ENCODE measurements at regions not wholly inside any gene's neighbourhood (a gene's known extent, or its start where the extent isn't known, plus 50 kb on each side); places are given as distances from the start of the nearest gene placed in this dataset.

DNA sequence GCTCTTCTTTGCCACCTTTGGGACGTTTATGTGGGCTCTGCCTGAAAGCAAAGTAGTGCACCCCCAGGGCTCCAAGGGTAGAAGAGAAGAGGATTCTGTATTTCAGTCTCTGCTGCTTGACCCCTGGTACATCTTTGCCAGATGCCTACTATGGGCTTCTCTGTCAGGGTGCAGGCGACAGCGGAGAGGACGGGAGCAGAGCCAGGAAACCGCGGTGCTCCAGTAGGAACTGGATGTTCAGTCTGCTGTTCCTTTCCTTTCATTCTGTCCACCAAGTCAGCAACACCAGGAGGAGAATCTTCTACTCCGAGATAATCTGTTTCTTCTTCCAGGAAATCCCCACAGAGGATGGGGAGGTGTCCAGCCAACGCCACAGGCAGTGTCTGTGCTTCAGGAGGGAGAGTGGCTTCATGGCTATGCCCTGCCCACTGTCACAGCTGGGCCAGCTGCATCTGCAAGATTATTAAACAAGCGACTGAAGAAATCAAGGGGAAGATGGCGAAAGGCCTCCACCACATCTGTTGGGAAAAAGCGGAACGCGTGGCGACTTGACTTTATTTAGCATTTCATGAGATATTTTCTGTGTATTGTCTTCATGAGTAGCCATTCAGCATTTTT, 398.3 kb downstream of the IRX1 start:
- Histone ChIP-seq H2AFZ (no peak overlapping the region), H3K79me2 (no peaks in the 10 kb centered on the region), H3K4me2 (ENCODE audit: low read length) (no peak overlapping the region), H3K27ac (no peak overlapping the region), H3K4me3 (ENCODE audit: low read depth, low read length) (no peak overlapping the region), H3K4me1 (no peaks in the 10 kb centered on the region), H3K9ac (no peak overlapping the region), H3K27me3 (ENCODE audit: control insufficient read depth, insufficient read depth, low read length) (no peaks in the 10 kb centered on the region), H3K36me3 (ENCODE audit: control insufficient read depth, insufficient read depth, low read length) (no peaks in the 10 kb centered on the region), H3K9me3 (ENCODE audit: control insufficient read depth, low read length) (no peaks in the 10 kb centered on the region)
- TF ChIP-seq, protein P1, sequence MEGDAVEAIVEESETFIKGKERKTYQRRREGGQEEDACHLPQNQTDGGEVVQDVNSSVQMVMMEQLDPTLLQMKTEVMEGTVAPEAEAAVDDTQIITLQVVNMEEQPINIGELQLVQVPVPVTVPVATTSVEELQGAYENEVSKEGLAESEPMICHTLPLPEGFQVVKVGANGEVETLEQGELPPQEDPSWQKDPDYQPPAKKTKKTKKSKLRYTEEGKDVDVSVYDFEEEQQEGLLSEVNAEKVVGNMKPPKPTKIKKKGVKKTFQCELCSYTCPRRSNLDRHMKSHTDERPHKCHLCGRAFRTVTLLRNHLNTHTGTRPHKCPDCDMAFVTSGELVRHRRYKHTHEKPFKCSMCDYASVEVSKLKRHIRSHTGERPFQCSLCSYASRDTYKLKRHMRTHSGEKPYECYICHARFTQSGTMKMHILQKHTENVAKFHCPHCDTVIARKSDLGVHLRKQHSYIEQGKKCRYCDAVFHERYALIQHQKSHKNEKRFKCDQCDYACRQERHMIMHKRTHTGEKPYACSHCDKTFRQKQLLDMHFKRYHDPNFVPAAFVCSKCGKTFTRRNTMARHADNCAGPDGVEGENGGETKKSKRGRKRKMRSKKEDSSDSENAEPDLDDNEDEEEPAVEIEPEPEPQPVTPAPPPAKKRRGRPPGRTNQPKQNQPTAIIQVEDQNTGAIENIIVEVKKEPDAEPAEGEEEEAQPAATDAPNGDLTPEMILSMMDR (IDR thresholded peaks at IDR 0.05): no peak

DNA sequence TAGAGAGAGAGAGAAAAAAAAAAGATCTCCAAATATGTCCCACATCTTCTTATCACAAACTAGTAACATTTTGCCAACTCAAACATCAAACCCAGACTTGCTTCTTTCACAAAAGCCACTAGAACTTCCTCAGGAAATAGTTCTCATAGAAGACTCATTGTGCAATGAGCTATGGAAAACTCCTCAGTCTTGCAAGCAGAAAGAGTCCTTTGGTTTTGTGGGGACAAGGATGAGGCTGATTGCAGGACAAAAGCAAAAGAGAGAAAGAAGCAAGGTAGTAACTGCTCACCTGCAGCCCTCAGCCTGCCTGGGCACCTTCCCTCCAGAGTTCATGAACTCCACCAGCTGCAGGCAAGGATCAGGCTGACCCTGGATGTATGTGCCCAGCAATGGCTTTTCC, 399.0 kb downstream of the IRX1 start:
- TF ChIP-seq, protein P1 (IDR thresholded peaks at IDR 0.05): no peak
- no peaks in the 10 kb centered on the region for H3K36me3 ChIP-seq (ENCODE audit: control insufficient read depth, insufficient read depth, low read length)
- H3K4me2 ChIP-seq (ENCODE audit: low read length): no peak overlapping the region
- H3K4me3 ChIP-seq (ENCODE audit: low read depth, low read length): no peak overlapping the region
- H3K9ac ChIP-seq: no peak overlapping the region
- no peak overlapping the region for H2AFZ ChIP-seq
- H3K4me1 ChIP-seq: no peaks in the 10 kb centered on the region
- no peaks in the 10 kb centered on the region for H3K9me3 ChIP-seq (ENCODE audit: control insufficient read depth, low read length)
- H3K27ac ChIP-seq: no peak overlapping the region
- no peaks in the 10 kb centered on the region for H3K27me3 ChIP-seq (ENCODE audit: control insufficient read depth, insufficient read depth, low read length)
- H3K79me2 ChIP-seq: no peaks in the 10 kb centered on the region

- no peak overlapping the region for H3K27ac ChIP-seq
- TF ChIP-seq, protein P1 (IDR thresholded peaks at IDR 0.05): no peak
These were observed 400.5 kb downstream of the IRX1 start for GRCh38 chr5:3995954-3996619.

DNA sequence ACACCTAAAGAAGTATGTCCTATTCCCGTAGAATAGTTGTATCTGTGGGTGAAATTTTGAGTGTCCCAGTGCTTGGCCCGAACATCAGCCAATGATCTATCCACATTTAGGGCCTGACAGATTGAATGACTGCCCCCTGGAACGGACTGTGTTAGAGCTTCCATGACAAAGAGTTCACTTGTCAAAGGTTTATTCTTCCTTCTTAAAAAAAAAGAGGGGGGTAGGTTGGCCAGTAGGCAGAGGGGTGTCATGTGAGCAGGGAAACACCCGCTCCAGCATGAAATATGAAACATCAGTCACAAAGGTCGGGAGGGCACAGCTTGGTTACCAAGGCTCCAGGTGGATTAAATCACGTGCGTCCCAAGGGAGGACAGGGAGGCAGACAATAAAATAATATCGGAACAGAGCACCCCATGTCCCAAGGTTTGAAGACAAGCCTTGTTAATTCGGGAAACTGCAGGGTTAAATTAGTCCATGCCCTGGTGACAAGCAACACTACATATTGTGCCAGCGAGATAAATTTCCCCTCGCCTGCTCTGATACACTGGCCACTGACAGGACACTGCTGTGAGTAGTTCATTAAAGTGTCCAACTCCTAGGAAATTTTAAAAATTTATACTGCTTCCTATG, 401.2 kb downstream of the IRX1 start:
- Histone ChIP-seq H3K27ac (no peak overlapping the region), H3K27me3 (ENCODE audit: control insufficient read depth, insufficient read depth, low read length) (no peaks in the 10 kb centered on the region), H3K79me2 (no peaks in the 10 kb centered on the region), H3K36me3 (ENCODE audit: control insufficient read depth, insufficient read depth, low read length) (no peaks in the 10 kb centered on the region), H3K9ac (no peak overlapping the region), H3K9me3 (ENCODE audit: control insufficient read depth, low read length) (no peaks in the 10 kb centered on the region), H3K4me2 (ENCODE audit: low read length) (no peak overlapping the region), H2AFZ (no peak overlapping the region), H3K4me1 (no peaks in the 10 kb centered on the region), H3K4me3 (ENCODE audit: low read depth, low read length) (no peak overlapping the region)
- TF ChIP-seq, protein P1 (IDR thresholded peaks at IDR 0.05): no peak

More at GRCh38 chr5:3995954-3996619, 400.5 kb downstream of the IRX1 start:
- Histone ChIP-seq H3K4me3 (ENCODE audit: low read depth, low read length) (no peak overlapping the region), H3K79me2 (no peaks in the 10 kb centered on the region), H2AFZ (no peak overlapping the region), H3K27me3 (ENCODE audit: control insufficient read depth, insufficient read depth, low read length) (no peaks in the 10 kb centered on the region), H3K4me1 (no peaks in the 10 kb centered on the region), H3K9ac (no peak overlapping the region), H3K4me2 (ENCODE audit: low read length) (no peak overlapping the region), H3K36me3 (ENCODE audit: control insufficient read depth, insufficient read depth, low read length) (no peaks in the 10 kb centered on the region), H3K9me3 (ENCODE audit: control insufficient read depth, low read length) (no peaks in the 10 kb centered on the region)
